ENCODE measurements at regions not wholly inside any gene's neighbourhood (a gene's known extent, or its start where the extent isn't known, plus 50 kb on each side); places are given as distances from the start of the nearest gene placed in this dataset.

- TF ChIP-seq, protein P1, sequence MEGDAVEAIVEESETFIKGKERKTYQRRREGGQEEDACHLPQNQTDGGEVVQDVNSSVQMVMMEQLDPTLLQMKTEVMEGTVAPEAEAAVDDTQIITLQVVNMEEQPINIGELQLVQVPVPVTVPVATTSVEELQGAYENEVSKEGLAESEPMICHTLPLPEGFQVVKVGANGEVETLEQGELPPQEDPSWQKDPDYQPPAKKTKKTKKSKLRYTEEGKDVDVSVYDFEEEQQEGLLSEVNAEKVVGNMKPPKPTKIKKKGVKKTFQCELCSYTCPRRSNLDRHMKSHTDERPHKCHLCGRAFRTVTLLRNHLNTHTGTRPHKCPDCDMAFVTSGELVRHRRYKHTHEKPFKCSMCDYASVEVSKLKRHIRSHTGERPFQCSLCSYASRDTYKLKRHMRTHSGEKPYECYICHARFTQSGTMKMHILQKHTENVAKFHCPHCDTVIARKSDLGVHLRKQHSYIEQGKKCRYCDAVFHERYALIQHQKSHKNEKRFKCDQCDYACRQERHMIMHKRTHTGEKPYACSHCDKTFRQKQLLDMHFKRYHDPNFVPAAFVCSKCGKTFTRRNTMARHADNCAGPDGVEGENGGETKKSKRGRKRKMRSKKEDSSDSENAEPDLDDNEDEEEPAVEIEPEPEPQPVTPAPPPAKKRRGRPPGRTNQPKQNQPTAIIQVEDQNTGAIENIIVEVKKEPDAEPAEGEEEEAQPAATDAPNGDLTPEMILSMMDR (conservative IDR thresholded peaks at IDR 0.05; ENCODE audit: low read length), result no peak
- TF ChIP-seq EZH2phosphoT487 (IDR thresholded peaks at IDR 0.05; ENCODE audit: borderline replicate concordance, low read depth, low read length), result no peak
- no peaks in the 10 kb centered on the region for H4K20me1 ChIP-seq (ENCODE audit: insufficient read depth, low read length)
- H3K4me2 ChIP-seq (ENCODE audit: low read length), result no peak overlapping the region
- no TSS peak for BruUV-seq (replicated peaks)
- H2AFZ ChIP-seq (ENCODE audit: low read length), result no peak overlapping the region
- intact Hi-C loops (cut with micrococcal nuclease; ENCODE audit: unreplicated experiment), result no loop called here
- ChIA-PET POLR2A (interaction anchor here (1.1 kb wide), 1 partner anchor 22 kb away, joined by 3 read pairs; no protein-coding TSS in a partner anchor), CTCF (ENCODE audit: unreplicated experiment) (no interaction called here)
- no peak overlapping the region for H3K4me3 ChIP-seq (ENCODE audit: low read depth, low read length, poor library complexity, severe bottlenecking)
- H3K27ac ChIP-seq (ENCODE audit: low read depth, low read length, poor library complexity, severe bottlenecking), result no peak overlapping the region
- no peaks in the 10 kb centered on the region for H3K36me3 ChIP-seq (ENCODE audit: insufficient read depth, low read length)
- DNase-seq (ENCODE audit: low spot score), result no peak
- no peaks in the 10 kb centered on the region for H3K9me3 ChIP-seq (ENCODE audit: low read length)
- no peaks in the 10 kb centered on the region for H3K79me2 ChIP-seq (ENCODE audit: insufficient read depth, low read depth, low read length)
- no peaks in the 10 kb centered on the region for H3K9me2 ChIP-seq (ENCODE audit: insufficient read depth, low read length)
- no peaks in the 10 kb centered on the region for H3K4me1 ChIP-seq (ENCODE audit: insufficient read depth, low read length, poor library complexity, severe bottlenecking)
Measured at GRCh38 chr12:108016022-108016564, 113.0 kb upstream of the WSCD2 start.

DNA sequence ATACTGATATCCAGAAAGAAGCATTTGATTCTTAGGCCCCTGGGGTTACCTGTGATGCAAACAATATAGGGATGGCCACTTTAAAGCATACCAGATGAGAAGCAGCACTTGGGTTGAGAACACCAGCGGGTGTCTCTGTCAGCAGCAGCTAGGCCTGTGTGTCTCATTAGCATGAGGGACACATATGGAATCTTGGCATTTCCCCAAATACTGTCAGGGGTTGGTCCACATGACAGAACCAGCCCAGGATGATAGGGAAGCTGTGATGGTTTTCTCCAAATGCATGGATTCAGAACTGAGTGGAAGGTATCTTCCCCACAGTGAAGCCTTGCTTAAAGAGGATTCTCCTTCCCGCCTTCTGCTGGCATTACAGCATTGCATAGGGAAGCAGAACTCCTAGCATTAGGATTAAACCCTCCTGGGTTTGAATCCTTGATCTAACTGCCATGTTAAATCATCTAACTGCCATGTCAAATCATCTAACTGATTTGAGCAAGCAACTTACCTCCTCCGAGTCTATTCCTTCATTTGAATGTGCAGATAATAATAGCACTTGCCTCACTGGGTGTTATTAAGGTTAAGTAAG is 111.5 kb upstream of the WSCD2 start:
- intact Hi-C loops (cut with micrococcal nuclease; ENCODE audit: unreplicated experiment), result no loop called here
- TF ChIP-seq, protein P1 (conservative IDR thresholded peaks at IDR 0.05; ENCODE audit: low read length), result no peak
- TF ChIP-seq EZH2phosphoT487 (IDR thresholded peaks at IDR 0.05; ENCODE audit: borderline replicate concordance, low read depth, low read length), result no peak
- BruUV-seq (replicated peaks), result no TSS peak
- DNase-seq (ENCODE audit: low spot score), result no peak
- ChIA-PET CTCF (ENCODE audit: unreplicated experiment) (no interaction called here), POLR2A (no interaction called here)
- Histone ChIP-seq H3K36me3 (ENCODE audit: insufficient read depth, low read length) (no peaks in the 10 kb centered on the region), H3K4me1 (ENCODE audit: insufficient read depth, low read length, poor library complexity, severe bottlenecking) (no peaks in the 10 kb centered on the region), H2AFZ (ENCODE audit: low read length) (no peak overlapping the region), H3K9me3 (ENCODE audit: low read length) (no peaks in the 10 kb centered on the region), H3K27ac (ENCODE audit: low read depth, low read length, poor library complexity, severe bottlenecking) (no peak overlapping the region), H3K4me2 (ENCODE audit: low read length) (no peak overlapping the region), H4K20me1 (ENCODE audit: insufficient read depth, low read length) (no peaks in the 10 kb centered on the region), H3K4me3 (ENCODE audit: low read depth, low read length, poor library complexity, severe bottlenecking) (no peak overlapping the region), H3K9me2 (ENCODE audit: insufficient read depth, low read length) (no peaks in the 10 kb centered on the region), H3K79me2 (ENCODE audit: insufficient read depth, low read depth, low read length) (no peaks in the 10 kb centered on the region)

DNA sequence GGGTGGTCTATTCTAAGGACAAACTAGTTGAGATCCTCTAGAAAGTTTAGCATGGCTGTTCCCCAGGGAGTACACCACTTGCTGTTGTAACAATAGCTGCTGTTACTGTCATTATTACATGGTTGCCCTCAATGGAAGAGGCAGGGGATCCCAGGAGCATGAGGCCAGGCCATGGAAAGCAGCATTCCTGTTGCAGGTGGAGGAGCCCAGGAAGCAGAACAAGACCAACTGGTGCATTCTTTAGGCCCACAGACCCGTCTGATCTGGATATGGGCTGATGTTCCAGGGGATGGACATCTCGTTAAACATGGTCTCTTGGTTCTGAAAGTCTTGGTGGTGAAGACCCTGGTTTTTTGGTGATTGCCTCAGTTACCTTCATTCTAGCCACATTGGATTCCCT is 109.2 kb upstream of the WSCD2 start:
- H3K79me2 ChIP-seq (ENCODE audit: insufficient read depth, low read depth, low read length), result no peaks in the 10 kb centered on the region
- no TSS peak for BruUV-seq (replicated peaks)
- H3K9me2 ChIP-seq (ENCODE audit: insufficient read depth, low read length), result no peaks in the 10 kb centered on the region
- no peaks in the 10 kb centered on the region for H3K36me3 ChIP-seq (ENCODE audit: insufficient read depth, low read length)
- intact Hi-C loops (cut with micrococcal nuclease; ENCODE audit: unreplicated experiment), result no loop called here
- TF ChIP-seq, protein P1 (conservative IDR thresholded peaks at IDR 0.05; ENCODE audit: low read length), result no peak
- TF ChIP-seq EZH2phosphoT487 (IDR thresholded peaks at IDR 0.05; ENCODE audit: borderline replicate concordance, low read depth, low read length), result no peak
- H3K4me2 ChIP-seq (ENCODE audit: low read length), result no peak overlapping the region
- no peaks in the 10 kb centered on the region for H3K4me1 ChIP-seq (ENCODE audit: insufficient read depth, low read length, poor library complexity, severe bottlenecking)
- POLR2A ChIA-PET, result no interaction called here
- no peaks in the 10 kb centered on the region for H4K20me1 ChIP-seq (ENCODE audit: insufficient read depth, low read length)
- H3K4me3 ChIP-seq (ENCODE audit: low read depth, low read length, poor library complexity, severe bottlenecking), result no peak overlapping the region
- H3K9me3 ChIP-seq (ENCODE audit: low read length), result no peaks in the 10 kb centered on the region
- H2AFZ ChIP-seq (ENCODE audit: low read length), result no peak overlapping the region
- CTCF ChIA-PET (ENCODE audit: unreplicated experiment), result interaction anchor here (0.6 kb wide), 1 partner anchor 246 kb away, joined by 4 read pairs; no protein-coding TSS in a partner anchor
- H3K27ac ChIP-seq (ENCODE audit: low read depth, low read length, poor library complexity, severe bottlenecking), result no peak overlapping the region
- DNase-seq (ENCODE audit: low spot score), result no peak
